ENCODE measurements at regions not wholly inside any gene's neighbourhood (a gene's known extent, or its start where the extent isn't known, plus 50 kb on each side); places are given as distances from the start of the nearest gene placed in this dataset.
A peak's percentile ranks its signal among the peaks of the same experiment; 100 is the strongest.

DNA sequence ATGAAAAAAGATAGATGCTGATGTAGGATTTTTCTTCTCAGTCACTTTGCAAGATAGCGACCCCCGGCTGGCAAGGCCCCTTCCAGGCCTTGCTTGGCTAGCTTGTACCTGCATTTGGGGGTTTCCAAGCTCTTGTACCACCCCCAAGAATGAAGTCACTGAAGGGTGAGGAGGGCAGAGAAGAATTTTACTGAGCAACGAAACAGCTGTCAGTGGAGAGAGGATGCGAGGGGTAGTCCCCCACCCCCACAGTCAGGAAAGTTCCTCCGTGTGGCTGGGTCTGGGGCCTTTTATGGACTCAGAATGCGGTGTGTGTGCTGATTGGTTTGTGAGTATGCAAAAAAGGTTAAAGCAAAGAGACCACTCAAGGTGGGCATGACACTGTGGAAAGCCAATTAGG is 382.0 kb downstream of the GPD2 start:
- no peak for FAIRE-seq

GRCh38 chr2:156818944-156819343 is 382.8 kb downstream of the GPD2 start:
- no peak overlapping the region for H2AFZ ChIP-seq (ENCODE audit: low read depth, low read length)
- DNase-seq (ENCODE audit: low read depth) (no peak), FAIRE-seq (no peak)
- no peak overlapping the region for H3K4me3 Mint-ChIP-seq (ENCODE audit: unreplicated experiment)
- no peaks in the 10 kb centered on the region for H3K4me1 ChIP-seq (ENCODE audit: insufficient read depth, low read length)
- no peaks in the 10 kb centered on the region for H3K36me3 Mint-ChIP-seq (ENCODE audit: low read depth, unreplicated experiment)
- H3K27me3 ChIP-seq (ENCODE audit: insufficient read depth, low read length): no peaks in the 10 kb centered on the region
- H3K27ac ChIP-seq (ENCODE audit: low read depth, low read length): no peak overlapping the region
- H3K4me2 ChIP-seq (ENCODE audit: low read length): no peak overlapping the region
- no peaks in the 10 kb centered on the region for H3K79me2 ChIP-seq (ENCODE audit: insufficient read depth, low read length)
- no peak overlapping the region for H3K27ac Mint-ChIP-seq (ENCODE audit: unreplicated experiment)
- no peak overlapping the region for H3K9ac ChIP-seq (ENCODE audit: low read length)
- H3K36me3 ChIP-seq (ENCODE audit: insufficient read depth, low read length): no peaks in the 10 kb centered on the region
- TF ChIP-seq, protein P1, sequence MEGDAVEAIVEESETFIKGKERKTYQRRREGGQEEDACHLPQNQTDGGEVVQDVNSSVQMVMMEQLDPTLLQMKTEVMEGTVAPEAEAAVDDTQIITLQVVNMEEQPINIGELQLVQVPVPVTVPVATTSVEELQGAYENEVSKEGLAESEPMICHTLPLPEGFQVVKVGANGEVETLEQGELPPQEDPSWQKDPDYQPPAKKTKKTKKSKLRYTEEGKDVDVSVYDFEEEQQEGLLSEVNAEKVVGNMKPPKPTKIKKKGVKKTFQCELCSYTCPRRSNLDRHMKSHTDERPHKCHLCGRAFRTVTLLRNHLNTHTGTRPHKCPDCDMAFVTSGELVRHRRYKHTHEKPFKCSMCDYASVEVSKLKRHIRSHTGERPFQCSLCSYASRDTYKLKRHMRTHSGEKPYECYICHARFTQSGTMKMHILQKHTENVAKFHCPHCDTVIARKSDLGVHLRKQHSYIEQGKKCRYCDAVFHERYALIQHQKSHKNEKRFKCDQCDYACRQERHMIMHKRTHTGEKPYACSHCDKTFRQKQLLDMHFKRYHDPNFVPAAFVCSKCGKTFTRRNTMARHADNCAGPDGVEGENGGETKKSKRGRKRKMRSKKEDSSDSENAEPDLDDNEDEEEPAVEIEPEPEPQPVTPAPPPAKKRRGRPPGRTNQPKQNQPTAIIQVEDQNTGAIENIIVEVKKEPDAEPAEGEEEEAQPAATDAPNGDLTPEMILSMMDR (IDR thresholded peaks at IDR 0.05; ENCODE audit: insufficient read depth, low read depth, low read length): no peak
- TF ChIP-seq EZH2 (IDR thresholded peaks at IDR 0.05; ENCODE audit: insufficient read depth, low read length): no peak
- H3K4me3 ChIP-seq (ENCODE audit: insufficient read depth, low read depth, low read length): no peak overlapping the region
- H3K9me3 Mint-ChIP-seq (ENCODE audit: unreplicated experiment): no peaks in the 10 kb centered on the region
- H3K4me1 Mint-ChIP-seq (ENCODE audit: low read depth, unreplicated experiment): no peaks in the 10 kb centered on the region
- H3K9me3 ChIP-seq (ENCODE audit: insufficient read depth, low read depth, low read length): no peaks in the 10 kb centered on the region
- H4K20me1 ChIP-seq (ENCODE audit: insufficient read depth, low read length): no peaks in the 10 kb centered on the region
- peaks cover 3% of the 10 kb centered on the region for H3K27me3 Mint-ChIP-seq (ENCODE audit: low read depth, unreplicated experiment)

More for the DNA sequence above, 382.0 kb downstream of the GPD2 start:
- Histone ChIP-seq H3K36me3 (ENCODE audit: insufficient read depth, low read length) (no peaks in the 10 kb centered on the region), H3K4me2 (ENCODE audit: low read length) (no peak overlapping the region), H3K79me2 (ENCODE audit: insufficient read depth, low read length) (no peaks in the 10 kb centered on the region), H3K9ac (ENCODE audit: low read length) (no peak overlapping the region), H2AFZ (ENCODE audit: low read depth, low read length) (no peak overlapping the region), H3K4me3 (ENCODE audit: insufficient read depth, low read depth, low read length) (no peak overlapping the region), H3K9me3 (ENCODE audit: insufficient read depth, low read depth, low read length) (no peaks in the 10 kb centered on the region), H4K20me1 (ENCODE audit: insufficient read depth, low read length) (no peaks in the 10 kb centered on the region), H3K4me1 (ENCODE audit: insufficient read depth, low read length) (no peaks in the 10 kb centered on the region), H3K27me3 (ENCODE audit: insufficient read depth, low read length) (no peaks in the 10 kb centered on the region), H3K27ac (ENCODE audit: low read depth, low read length) (no peak overlapping the region)
- no peak for TF ChIP-seq EZH2 (IDR thresholded peaks at IDR 0.05; ENCODE audit: insufficient read depth, low read length)
- TF ChIP-seq, protein P1 (IDR thresholded peaks at IDR 0.05; ENCODE audit: insufficient read depth, low read depth, low read length): no peak
- DNase-seq (ENCODE audit: low read depth): no peak
- Mint-ChIP-seq H3K27me3 (ENCODE audit: low read depth, unreplicated experiment) (peaks cover 3% of the 10 kb centered on the region), H3K9me3 (ENCODE audit: unreplicated experiment) (no peaks in the 10 kb centered on the region), H3K4me3 (ENCODE audit: unreplicated experiment) (no peak overlapping the region), H3K27ac (ENCODE audit: unreplicated experiment) (no peak overlapping the region), H3K36me3 (ENCODE audit: low read depth, unreplicated experiment) (no peaks in the 10 kb centered on the region), H3K4me1 (ENCODE audit: low read depth, unreplicated experiment) (no peaks in the 10 kb centered on the region)

GRCh38 chr2:156826341-156826933 is 390.3 kb downstream of the GPD2 start:
- DNase-seq (ENCODE audit: low read depth) (peak; percentile 73), FAIRE-seq (no peak)
- Mint-ChIP-seq H3K9me3 (ENCODE audit: unreplicated experiment) (peaks cover 2% of the 10 kb centered on the region), H3K27me3 (ENCODE audit: low read depth, unreplicated experiment) (no peaks in the 10 kb centered on the region), H3K36me3 (ENCODE audit: low read depth, unreplicated experiment) (no peaks in the 10 kb centered on the region), H3K4me1 (ENCODE audit: low read depth, unreplicated experiment) (peaks cover 8% of the 10 kb centered on the region), H3K27ac (ENCODE audit: unreplicated experiment) (no peak overlapping the region), H3K4me3 (ENCODE audit: unreplicated experiment) (no peak overlapping the region)
- no peak overlapping the region for H2AFZ ChIP-seq (ENCODE audit: low read depth, low read length)
- H3K9ac ChIP-seq (ENCODE audit: low read length): no peak overlapping the region
- H3K9me3 ChIP-seq (ENCODE audit: insufficient read depth, low read depth, low read length): no peaks in the 10 kb centered on the region
- H3K4me3 ChIP-seq (ENCODE audit: insufficient read depth, low read depth, low read length): no peak overlapping the region
- H3K36me3 ChIP-seq (ENCODE audit: insufficient read depth, low read length): no peaks in the 10 kb centered on the region
- peak overlapping the region; percentile 33 for H3K4me2 ChIP-seq (ENCODE audit: low read length)
- H3K79me2 ChIP-seq (ENCODE audit: insufficient read depth, low read length): no peaks in the 10 kb centered on the region
- H3K4me1 ChIP-seq (ENCODE audit: insufficient read depth, low read length): no peaks in the 10 kb centered on the region
- H3K27me3 ChIP-seq (ENCODE audit: insufficient read depth, low read length): no peaks in the 10 kb centered on the region
- H4K20me1 ChIP-seq (ENCODE audit: insufficient read depth, low read length): no peaks in the 10 kb centered on the region
- H3K27ac ChIP-seq (ENCODE audit: low read depth, low read length): no peak overlapping the region
- TF ChIP-seq EZH2 (IDR thresholded peaks at IDR 0.05; ENCODE audit: insufficient read depth, low read length): no peak
- TF ChIP-seq, protein P1 (IDR thresholded peaks at IDR 0.05; ENCODE audit: insufficient read depth, low read depth, low read length): no peak

Data from astrocyte (in vitro differentiated cells and primary cell).